Stomach (tissue), 8 donors: ENCODE measurements at regions not wholly inside any gene's neighbourhood (a gene's known extent, or its start where the extent isn't known, plus 50 kb on each side); places are given as distances from the start of the nearest gene placed in this dataset.

ENCODE experiments used
- DNase-seq, 2 donors: peaks; one replicate each; pipeline versions ENCODE4 v3.0.0 to v3.0.0-alpha.2; 2013 to 2019
- H3K27ac ChIP-seq, 5 donors: fragments of 200-600 bp in 4 of 5; sonication (generic) in 4 of 5; one replicate each; pipeline ENCODE4 v1.5.1; 2013 to 2019; ENCODE audit warnings: mild to moderate bottlenecking in 1 of 5, moderate library complexity in 1 of 5
- H3K27me3 ChIP-seq, 3 donors: fragments of 200-600 bp; sonication (generic); one replicate each; pipeline ENCODE4 v1.5.1; 2017 to 2019; ENCODE audit warnings: mixed run types in 1 of 3
- H3K36me3 ChIP-seq, 4 donors: fragments of 200-600 bp; sonication (generic); 1 replicate in 3 of 4; 2 replicates in 1 of 4; pipeline ENCODE4 v1.5.1; 2016 to 2019
- H3K4me1 ChIP-seq, 4 donors: fragments of 200-600 bp; sonication (generic); one replicate each; pipeline ENCODE4 v1.5.1; 2016 to 2019
- H3K4me3 ChIP-seq, 4 donors: fragments of 200-600 bp; sonication (generic) in 3 of 4; one replicate each; pipeline ENCODE4 v1.5.1; 2016 to 2019; ENCODE audit warnings: mild to moderate bottlenecking in 1 of 4
- H3K9me3 ChIP-seq, 4 donors: fragments of 200-600 bp; sonication (generic); one replicate each; pipeline ENCODE4 v1.5.1; 2016 to 2019
- CTCF ChIP-seq, 7 experiments: fragments of 450-650 bp in 4 of 7; fragments of 200-600 bp in 3 of 7; sonication (generic) in 3 of 7; IDR thresholded peaks; one replicate each; pipeline ENCODE4 v1.5.1; 2016 to 2019; ENCODE audit warnings: antibody characterized with exemption in 7 of 7, control low read depth in 2 of 7, mild to moderate bottlenecking in 1 of 7
- EP300 ChIP-seq: sonication (generic); formaldehyde crosslinking; IDR thresholded peaks from one replicate; pipeline ENCODE4 v1.6.1; 2017; ENCODE audit warnings: antibody characterized with exemption
- POLR2A ChIP-seq, 4 donors: fragments of 450-650 bp; IDR thresholded peaks; one replicate each; pipeline ENCODE4 v1.6.1; 2016; ENCODE audit warnings: antibody characterized with exemption in 4 of 4, control low read depth in 2 of 4, mild to moderate bottlenecking in 1 of 4, moderate library complexity in 1 of 4
- POLR2AphosphoS5 ChIP-seq, 3 donors: sonication (generic); formaldehyde crosslinking; IDR thresholded peaks; one replicate each; pipeline ENCODE4 v1.6.1; 2016; ENCODE audit warnings: antibody characterized with exemption in 3 of 3
- WGBS, 5 donors: extraction: QIAGEN DNeasy Blood & Tissue Kit in 3 of 5; methylation state at CpG; one replicate each; pipeline versions ENCODE4 v1.1.5 to v1.1.7; 2013 to 2018; 5-methylcytosine and 5-hydroxymethylcytosine counted together
- intact Hi-C: fragments of 100-400 bp; cut with DNase I; formaldehyde crosslinking; loops from one replicate; pipeline ENCODE4 v1.15.1; 2023; ENCODE audit warnings: low total_unique reads
- donor health status: healthy with polysubstance abuse.
- donor health status: Bipolar disorder and iron deficiency.
- donor health status: healthy.

GRCh38 chr10:108789919-108790318 lies 1133.4 kb downstream of the XPNPEP1 start:
- H3K9me3 ChIP-seq, result peaks cover 0 to 15% (median 6%) of the 10 kb centered on the region in 4 donors
- TF ChIP-seq POLR2AphosphoS5 (IDR thresholded peaks at IDR 0.05) (no peak), CTCF (IDR thresholded peaks at IDR 0.05) (no peak), EP300 (no peak), POLR2A (IDR thresholded peaks at IDR 0.05) (no peak)
- intact Hi-C loops, result no loop called here
- H3K27ac ChIP-seq, result no peak overlapping the region
- 55 to 85% (median 72%) methylated on average over 1 of the region's 1 CpG for WGBS, 5 donors
- H3K27me3 ChIP-seq, result no peaks in the 10 kb centered on the region
- no peak overlapping the region for H3K4me3 ChIP-seq
- H3K36me3 ChIP-seq, result no peaks in the 10 kb centered on the region
- DNase-seq, result no peak
- no peaks in the 10 kb centered on the region for H3K4me1 ChIP-seq

- no peak overlapping the region for H3K27ac ChIP-seq
- H3K4me1 ChIP-seq, result no peaks in the 10 kb centered on the region
- no peak overlapping the region for H3K4me3 ChIP-seq
- H3K36me3 ChIP-seq, result no peaks in the 10 kb centered on the region
- no peaks in the 10 kb centered on the region for H3K27me3 ChIP-seq
- TF ChIP-seq CTCF (IDR thresholded peaks at IDR 0.05), result no peak
- no peak for TF ChIP-seq POLR2AphosphoS5 (IDR thresholded peaks at IDR 0.05)
- TF ChIP-seq POLR2A (IDR thresholded peaks at IDR 0.05), result no peak
- no peak for TF ChIP-seq EP300
- WGBS, 5 donors, result 52 to 65% (median 57%) methylated on average over 2 of the region's 2 CpGs
- H3K9me3 ChIP-seq, result peaks cover 0 to 21% (median 12%) of the 10 kb centered on the region in 4 donors
- intact Hi-C loops, result no loop called here
- no peak for DNase-seq
Measured at GRCh38 chr10:108789336-108789735, 1134.0 kb downstream of the XPNPEP1 start.

GRCh38 chr10:108788891-108789290 lies 1134.4 kb downstream of the XPNPEP1 start:
- Histone ChIP-seq H3K27ac (no peak overlapping the region), H3K36me3 (no peaks in the 10 kb centered on the region), H3K4me3 (no peak overlapping the region), H3K27me3 (no peaks in the 10 kb centered on the region), H3K9me3 (peaks cover 0 to 25% (median 16%) of the 10 kb centered on the region in 4 donors), H3K4me1 (no peaks in the 10 kb centered on the region)
- TF ChIP-seq CTCF (IDR thresholded peaks at IDR 0.05) (no peak), POLR2AphosphoS5 (IDR thresholded peaks at IDR 0.05) (no peak), EP300 (no peak), POLR2A (IDR thresholded peaks at IDR 0.05) (no peak)
- intact Hi-C loops, result no loop called here
- no peak for DNase-seq
- WGBS, 5 donors, result 75 to 83% (median 78%) methylated on average over 1 of the region's 1 CpG

- Histone ChIP-seq H3K27ac (no peak overlapping the region), H3K27me3 (no peaks in the 10 kb centered on the region), H3K4me1 (no peaks in the 10 kb centered on the region), H3K36me3 (no peaks in the 10 kb centered on the region), H3K9me3 (peaks cover 0 to 25% (median 17%) of the 10 kb centered on the region in 4 donors), H3K4me3 (no peak overlapping the region)
- TF ChIP-seq POLR2A (IDR thresholded peaks at IDR 0.05), result no peak
- TF ChIP-seq CTCF (IDR thresholded peaks at IDR 0.05), result no peak
- no peak for TF ChIP-seq POLR2AphosphoS5 (IDR thresholded peaks at IDR 0.05)
- TF ChIP-seq EP300, result no peak
- 25 to 33% (median 28%) methylated on average over 1 of the region's 1 CpG for WGBS, 5 donors
- intact Hi-C loops, result no loop called here
- no peak for DNase-seq
Measured at GRCh38 chr10:108787932-108788331, 1135.4 kb downstream of the XPNPEP1 start.
